GM19452 (cell line): ENCODE measurements at regions not wholly inside any gene's neighbourhood (a gene's known extent, or its start where the extent isn't known, plus 50 kb on each side); places are given as distances from the start of the nearest gene placed in this dataset.

Experiments used
- ATAC-seq: cut with Tn5 transposase; IDR thresholded peaks from one replicate; pipeline ENCODE4 v1.9.1; 2021; ENCODE audit not compliant: unreplicated experiment

- no peak for ATAC-seq
These were observed 336.4 kb downstream of the BRD1 start for GRCh38 chr22:49491221-49491635.

GRCh38 chr22:49490692-49491091, 337.0 kb downstream of the BRD1 start:
- no peak for ATAC-seq

GRCh38 chr22:49489821-49490220, 337.9 kb downstream of the BRD1 start:
- ATAC-seq, result no peak

- no peak for ATAC-seq
These were observed 338.7 kb downstream of the BRD1 start for GRCh38 chr22:49488943-49489342.

GRCh38 chr22:49487950-49488349, 339.7 kb downstream of the BRD1 start:
- no peak for ATAC-seq

- no peak for ATAC-seq
These were observed 341.4 kb downstream of the BRD1 start for GRCh38 chr22:49486225-49486624.

- no peak for ATAC-seq
These were observed 343.7 kb downstream of the BRD1 start for GRCh38 chr22:49483946-49484345.

GRCh38 chr22:49483281-49483870, 344.3 kb downstream of the BRD1 start:
- ATAC-seq, result no peak

GRCh38 chr22:49482811-49483210, 344.9 kb downstream of the BRD1 start:
- ATAC-seq, result no peak

- no peak for ATAC-seq
These were observed 345.8 kb downstream of the BRD1 start for GRCh38 chr22:49481659-49482399.

GRCh38 chr22:49480896-49481658, 346.6 kb downstream of the BRD1 start:
- ATAC-seq, result no peak

- ATAC-seq, result no peak
These were observed 347.3 kb downstream of the BRD1 start for GRCh38 chr22:49480331-49480730.

- no peak for ATAC-seq
These were observed 348.1 kb downstream of the BRD1 start for GRCh38 chr22:49479566-49479965.

- ATAC-seq, result no peak
These were observed 350.8 kb downstream of the BRD1 start for GRCh38 chr22:49476800-49477400.

- ATAC-seq, result no peak
These were observed 351.5 kb downstream of the BRD1 start for GRCh38 chr22:49476176-49476575.

GRCh38 chr22:49475253-49475652, 352.4 kb downstream of the BRD1 start:
- no peak for ATAC-seq

- ATAC-seq, result no peak
These were observed 354.4 kb downstream of the BRD1 start for GRCh38 chr22:49473286-49473685.

GRCh38 chr22:49470741-49471503, 356.8 kb downstream of the BRD1 start:
- no peak for ATAC-seq

- ATAC-seq, result no peak
These were observed 357.6 kb downstream of the BRD1 start for GRCh38 chr22:49469896-49470740.
